H1 (cell line): ENCODE measurements at regions not wholly inside any gene's neighbourhood (a gene's known extent, or its start where the extent isn't known, plus 50 kb on each side); places are given as distances from the start of the nearest gene placed in this dataset.

Source experiments
- CTCF ChIA-PET: fragments of 300-600 bp; sonication (Branson Sonifier 250); formaldehyde crosslinking; loops from one replicate; lab custom pipeline; 2021; ENCODE audit not compliant: partially characterized antibody; lab: Charles Lee
- POLR2A ChIA-PET: fragments of 300-600 bp; sonication (Branson Sonifier 250); formaldehyde crosslinking; loops from one replicate; lab custom pipeline; 2021; ENCODE audit warnings: inconsistent platforms; ENCODE audit not compliant: partially characterized antibody; lab: Charles Lee
- DNase-seq, 2 experiments: peaks; one replicate each; pipeline versions ENCODE4 v3.0.0 to v3.0.0-alpha.2; 2010 to 2022; ENCODE audit warnings: low spot score in 2 of 2, low read depth in 1 of 2, mixed read lengths in 1 of 2
- FAIRE-seq: peaks from 2 replicates; lab custom pipeline; 2011; peaks lifted over from hg19 to GRCh38; lab: Jason Lieb, UNC
- H2AFZ ChIP-seq: 2 replicates; pipeline ENCODE4 v1.8.1; 2012; ENCODE audit warnings: low read length, inconsistent platforms
- H2AK5ac ChIP-seq: 2 replicates; pipeline ENCODE4 v1.6.1; 2013; ENCODE audit warnings: low read depth, low read length
- H2BK120ac ChIP-seq: replicated peaks from 2 replicates; pipeline ENCODE3; 2013; ENCODE audit warnings: low read depth, low read length, inconsistent platforms
- H2BK12ac ChIP-seq: 2 replicates; pipeline ENCODE4 v1.6.1; 2013; ENCODE audit warnings: low read depth, low read length
- H2BK15ac ChIP-seq: 2 replicates; pipeline ENCODE4 v1.6.1; 2013; ENCODE audit warnings: low read length
- H2BK20ac ChIP-seq: 2 replicates; pipeline ENCODE4 v1.6.1; 2013; ENCODE audit warnings: low read length
- H2BK5ac ChIP-seq: 2 replicates; pipeline ENCODE4 v1.6.1; 2013; ENCODE audit warnings: low read depth, low read length
- H3K14ac ChIP-seq: 2 replicates; pipeline ENCODE4 v1.6.1; 2013; ENCODE audit warnings: inconsistent platforms; ENCODE audit not compliant: insufficient read length
- H3K18ac ChIP-seq: 2 replicates; pipeline ENCODE4 v1.6.1; 2013; ENCODE audit warnings: low read length; ENCODE audit errors: extremely low read depth
- H3K23ac ChIP-seq: 2 replicates; pipeline ENCODE4 v1.6.1; 2013; ENCODE audit warnings: inconsistent platforms; ENCODE audit not compliant: insufficient read length
- H3K23me2 ChIP-seq: 2 replicates; pipeline ENCODE4 v1.6.1; 2013; ENCODE audit warnings: low read depth, low read length
- H3K27ac ChIP-seq: 2 replicates; pipeline ENCODE4 v1.6.1; 2011; ENCODE audit warnings: low read depth, low read length, inconsistent platforms
- H3K27me3 ChIP-seq, 4 experiments: replicated peaks in 1 of 4; 1 replicate in 1 of 4; 2 replicates in 3 of 4; pipeline versions ENCODE4 v1.6.1 to v1.8.1; 2011 to 2013; ENCODE audit warnings: low read length in 3 of 4, mild to moderate bottlenecking in 3 of 4, inconsistent platforms in 2 of 4, mixed read lengths in 2 of 4, moderate library complexity in 1 of 4; ENCODE audit not compliant: control insufficient read depth in 3 of 4, insufficient read depth in 3 of 4; ENCODE audit errors: extremely low read depth in 1 of 4
- H3K36me3 ChIP-seq, 4 experiments: 2 replicates each; pipeline versions ENCODE4 v1.6.1 to v1.8.1; 2011 to 2013; ENCODE audit warnings: mild to moderate bottlenecking in 4 of 4, low read length in 3 of 4, moderate library complexity in 2 of 4, control low read depth in 1 of 4, inconsistent platforms in 1 of 4; ENCODE audit not compliant: insufficient read depth in 4 of 4, control insufficient read depth in 2 of 4
- H3K4ac ChIP-seq: replicated peaks from 2 replicates; pipeline ENCODE3; 2013; ENCODE audit warnings: low read length, low read depth, mixed read lengths, inconsistent platforms; ENCODE audit not compliant: insufficient read length
- H3K4me1 ChIP-seq, 4 experiments: replicated peaks in 1 of 4; 1 replicate in 1 of 4; 2 replicates in 3 of 4; pipeline versions ENCODE4 v1.6.1 to v1.8.1; 2011 to 2013; ENCODE audit warnings: low read length in 3 of 4, inconsistent platforms in 2 of 4, mixed read lengths in 1 of 4; ENCODE audit not compliant: insufficient read depth in 4 of 4, control insufficient read depth in 3 of 4
- H3K4me2 ChIP-seq, 2 experiments: 2 replicates each; pipeline versions ENCODE4 v1.6.1 to v1.8.1; 2011 to 2013; ENCODE audit warnings: low read depth in 2 of 2, low read length in 2 of 2, control low read depth in 1 of 2, inconsistent platforms in 1 of 2, mild to moderate bottlenecking in 1 of 2; ENCODE audit not compliant: insufficient read depth in 1 of 2
- H3K4me3 ChIP-seq, 4 experiments: fragments of 200-600, 300-600 bp in 1 of 4; sonication (generic), shearing (Covaris generic), sonication (Bioruptor Twin) in 1 of 4; 2 replicates each; pipeline versions ENCODE4 v1.5.1 to v1.8.1; 2011 to 2016; ENCODE audit warnings: low read length in 4 of 4, low read depth in 3 of 4, control low read depth in 2 of 4, inconsistent platforms in 2 of 4, mild to moderate bottlenecking in 2 of 4, mixed read lengths in 1 of 4, moderate library complexity in 1 of 4; ENCODE audit not compliant: insufficient read depth in 2 of 4; ENCODE audit errors: extremely low read depth in 1 of 4
- H3K56ac ChIP-seq: replicated peaks from 2 replicates; pipeline ENCODE3; 2013; ENCODE audit warnings: low read depth, mild to moderate bottlenecking, mixed read lengths, low read length, inconsistent platforms; ENCODE audit not compliant: insufficient read length
- H3K79me1 ChIP-seq: 2 replicates; pipeline ENCODE4 v1.6.1; 2013; ENCODE audit warnings: low read depth, low read length, control low read depth
- H3K79me2 ChIP-seq, 2 experiments: 2 replicates each; pipeline versions ENCODE4 v1.6.1 to v1.8.1; 2012 to 2013; ENCODE audit warnings: low read length in 2 of 2, mild to moderate bottlenecking in 2 of 2, inconsistent platforms in 1 of 2; ENCODE audit not compliant: insufficient read depth in 2 of 2, control insufficient read depth in 1 of 2
- H3K9ac ChIP-seq, 4 experiments: replicated peaks in 1 of 4; 1 replicate in 1 of 4; 2 replicates in 3 of 4; pipeline versions ENCODE4 v1.6.1 to v1.8.1; 2011 to 2013; ENCODE audit warnings: low read depth in 3 of 4, low read length in 3 of 4, control low read depth in 2 of 4, mild to moderate bottlenecking in 2 of 4, moderate library complexity in 2 of 4, inconsistent platforms in 1 of 4; ENCODE audit errors: extremely low read depth in 1 of 4
- H3K9me3 ChIP-seq, 2 experiments: 2 replicates each; pipeline versions ENCODE4 v1.6.1 to v1.8.1; 2012 to 2013; ENCODE audit warnings: mild to moderate bottlenecking in 2 of 2, moderate library complexity in 2 of 2, control low read depth in 1 of 2, inconsistent platforms in 1 of 2, low read depth in 1 of 2, low read length in 1 of 2, mixed read lengths in 1 of 2; ENCODE audit not compliant: insufficient read depth in 2 of 2
- H4K20me1 ChIP-seq, 2 experiments: replicated peaks in 1 of 2; 2 replicates each; pipeline versions ENCODE3 to v1.8.1; 2011 to 2013; ENCODE audit warnings: inconsistent platforms in 2 of 2, low read length in 2 of 2, mild to moderate bottlenecking in 1 of 2; ENCODE audit not compliant: insufficient read depth in 2 of 2, control insufficient read depth in 1 of 2
- H4K5ac ChIP-seq: 2 replicates; pipeline ENCODE4 v1.6.1; 2013; ENCODE audit warnings: low read length, low read depth, mixed read lengths, inconsistent platforms; ENCODE audit not compliant: insufficient read length
- H4K8ac ChIP-seq: 2 replicates; pipeline ENCODE4 v1.8.0; 2013; ENCODE audit warnings: mild to moderate bottlenecking, moderate library complexity, low read length, inconsistent platforms; ENCODE audit not compliant: insufficient read depth; ENCODE audit errors: extremely low read depth
- H4K91ac ChIP-seq: replicated peaks from 2 replicates; pipeline ENCODE3; 2013; ENCODE audit warnings: low read length, mixed read lengths, inconsistent platforms; ENCODE audit not compliant: insufficient read length
- BACH1 ChIP-seq: IDR thresholded peaks from 2 replicates; pipeline ENCODE4 v1.6.1; 2012; ENCODE audit warnings: low read length, improper control_type of control experiment
- CBX5 ChIP-seq: fragments of 300-800, 300-1000 bp; sonication (generic); IDR thresholded peaks from 2 replicates; pipeline ENCODE4 v1.7.1; 2016; ENCODE audit warnings: antibody characterized with exemption, low read length, low read depth
- YY1 ChIP-seq: IDR thresholded peaks from 2 replicates; pipeline ENCODE4 v1.6.1; 2011; ENCODE audit warnings: low read depth, mild to moderate bottlenecking, low read length
- WGBS, 2 experiments: shearing (Covaris generic) in 1 of 2; methylation state at CpG; one replicate each; pipeline versions ENCODE4 v1.1.6 to v1.1.7; 2013 to 2015; ENCODE audit warnings: low lambda C conversion rate in 2 of 2, mixed read lengths in 2 of 2, inconsistent platforms in 1 of 2, low coverage in 1 of 2, missing lambda C conversion rate in 1 of 2; ENCODE audit not compliant: insufficient replicate concordance in 2 of 2, insufficient coverage in 1 of 2, insufficient read length in 1 of 2; ENCODE audit errors: extremely low coverage in 1 of 2, missing lambda C conversion rate in 1 of 2; 5-methylcytosine and 5-hydroxymethylcytosine counted together

DNA sequence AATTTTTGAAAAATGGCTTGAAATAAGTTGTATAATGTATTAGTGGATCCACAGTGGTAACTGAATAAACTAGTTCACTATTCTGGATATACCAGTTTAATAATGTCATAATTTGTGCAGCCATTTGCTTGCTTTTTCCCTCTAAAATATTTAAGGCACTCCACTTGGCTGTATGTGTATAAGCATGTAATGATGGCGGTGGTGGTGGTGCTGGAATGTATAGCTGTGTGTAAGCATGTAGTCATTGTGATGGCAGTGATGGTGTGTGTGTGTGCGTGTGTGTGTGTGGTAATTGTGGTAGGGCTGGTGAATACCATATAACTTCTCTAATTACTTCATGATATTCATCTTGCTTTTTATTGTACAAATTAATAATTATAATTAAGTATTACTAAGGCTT lies 89.2 kb upstream of the HIVEP1 start:
- ChIA-PET POLR2A (no interaction called here), CTCF (interaction anchor here (1.0 to 1.5 kb wide), 2 partner anchors 25 to 347 kb away, joined by 4 read pairs; no protein-coding TSS in a partner anchor)
- H2AK5ac ChIP-seq = no peak overlapping the region
- H2BK15ac ChIP-seq = no peak overlapping the region
- H3K23me2 ChIP-seq = no peaks in the 10 kb centered on the region; the same call in 1 of the 2 replicates
- no peak overlapping the region for H4K8ac ChIP-seq
- DNase-seq (no peak), FAIRE-seq (no peak)
- H3K4ac ChIP-seq = no peak overlapping the region
- peaks cover 3 to 11% (median 5%) of the 10 kb centered on the region in 4 experiments for H3K4me1 ChIP-seq
- no peak overlapping the region for H2BK20ac ChIP-seq
- H3K9ac ChIP-seq = no peak overlapping the region
- H3K27ac ChIP-seq = no peak overlapping the region
- no peak overlapping the region for H3K23ac ChIP-seq
- peak overlapping the region; percentile 50 for H4K91ac ChIP-seq
- no peak overlapping the region for H3K56ac ChIP-seq
- no peak overlapping the region for H3K4me3 ChIP-seq
- H2BK12ac ChIP-seq = no peak overlapping the region
- H3K79me2 ChIP-seq = no peaks in the 10 kb centered on the region
- TF ChIP-seq YY1 (no peak), CBX5 (no peak), BACH1 (no peak)
- no peaks in the 10 kb centered on the region for H3K27me3 ChIP-seq
- H3K79me1 ChIP-seq = no peaks in the 10 kb centered on the region
- H2AFZ ChIP-seq = no peak overlapping the region
- no peak overlapping the region for H2BK120ac ChIP-seq
- H4K5ac ChIP-seq = no peak overlapping the region
- H3K14ac ChIP-seq = no peak overlapping the region
- no peak overlapping the region for H3K18ac ChIP-seq
- no peaks in the 10 kb centered on the region for H3K9me3 ChIP-seq
- WGBS, 2 experiments = 93% methylated on average over 2 of the region's 2 CpGs; no CpG with 5 or more reads in 1 of the 2 experiments
- no peak overlapping the region for H3K4me2 ChIP-seq
- no peak overlapping the region for H2BK5ac ChIP-seq
- no peaks in the 10 kb centered on the region for H4K20me1 ChIP-seq
- H3K36me3 ChIP-seq = no peaks in the 10 kb centered on the region
